BE2C (cell line): ENCODE measurements at regions not wholly inside any gene's neighbourhood (a gene's known extent, or its start where the extent isn't known, plus 50 kb on each side); places are given as distances from the start of the nearest gene placed in this dataset.

Source experiments
- DNase-seq: peaks from one replicate; pipeline ENCODE4 v3.0.0-alpha.2; 2020
- H3K27me3 ChIP-seq: fragments of 250-450 bp; sonication (Bioruptor Pico); 2 replicates; pipeline ENCODE4 v1.5.1; 2020; ENCODE audit warnings: mild to moderate bottlenecking
- H3K36me3 ChIP-seq: fragments of 250-450 bp; sonication (Bioruptor Pico); 2 replicates; pipeline ENCODE4 v1.5.1; 2020; ENCODE audit warnings: mild to moderate bottlenecking
- H3K4me1 ChIP-seq: fragments of 250-450 bp; sonication (Bioruptor Pico); 2 replicates; pipeline ENCODE4 v1.5.1; 2020
- H3K4me3 ChIP-seq: 2 replicates; pipeline ENCODE4 v1.5.1; 2011; ENCODE audit warnings: low read depth, low read length
- H3K9me3 ChIP-seq: fragments of 250-450 bp; sonication (Bioruptor Pico); 2 replicates; pipeline ENCODE4 v1.5.1; 2020
- TF ChIP-seq, protein P1 (sequence below): IDR thresholded peaks from 2 replicates; pipeline ENCODE4 v1.5.1; 2012; ENCODE audit warnings: mild to moderate bottlenecking, low read depth, low read length

DNA sequence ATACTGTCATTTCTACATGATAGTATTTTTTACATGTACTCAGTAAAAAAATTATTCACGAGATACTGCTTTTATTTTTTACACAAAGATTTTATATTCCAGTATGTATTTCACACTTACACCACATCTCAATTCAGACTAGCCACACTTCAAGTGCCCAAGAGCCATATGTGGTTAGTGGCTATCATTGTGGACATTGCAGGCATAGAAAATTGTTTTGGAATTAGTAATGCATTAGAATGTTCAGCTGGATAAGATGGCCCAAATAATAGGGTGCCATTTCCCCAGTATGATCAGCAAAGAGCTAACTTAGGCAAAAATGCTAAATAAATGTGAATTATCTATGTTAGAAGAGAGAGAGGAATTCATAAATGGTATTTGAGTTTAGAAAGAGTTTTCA is 203.8 kb upstream of the MCTP2 start:
- TF ChIP-seq, protein P1, sequence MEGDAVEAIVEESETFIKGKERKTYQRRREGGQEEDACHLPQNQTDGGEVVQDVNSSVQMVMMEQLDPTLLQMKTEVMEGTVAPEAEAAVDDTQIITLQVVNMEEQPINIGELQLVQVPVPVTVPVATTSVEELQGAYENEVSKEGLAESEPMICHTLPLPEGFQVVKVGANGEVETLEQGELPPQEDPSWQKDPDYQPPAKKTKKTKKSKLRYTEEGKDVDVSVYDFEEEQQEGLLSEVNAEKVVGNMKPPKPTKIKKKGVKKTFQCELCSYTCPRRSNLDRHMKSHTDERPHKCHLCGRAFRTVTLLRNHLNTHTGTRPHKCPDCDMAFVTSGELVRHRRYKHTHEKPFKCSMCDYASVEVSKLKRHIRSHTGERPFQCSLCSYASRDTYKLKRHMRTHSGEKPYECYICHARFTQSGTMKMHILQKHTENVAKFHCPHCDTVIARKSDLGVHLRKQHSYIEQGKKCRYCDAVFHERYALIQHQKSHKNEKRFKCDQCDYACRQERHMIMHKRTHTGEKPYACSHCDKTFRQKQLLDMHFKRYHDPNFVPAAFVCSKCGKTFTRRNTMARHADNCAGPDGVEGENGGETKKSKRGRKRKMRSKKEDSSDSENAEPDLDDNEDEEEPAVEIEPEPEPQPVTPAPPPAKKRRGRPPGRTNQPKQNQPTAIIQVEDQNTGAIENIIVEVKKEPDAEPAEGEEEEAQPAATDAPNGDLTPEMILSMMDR = no peak
- H3K9me3 ChIP-seq = no peaks in the 10 kb centered on the region
- no peaks in the 10 kb centered on the region for H3K36me3 ChIP-seq
- H3K4me3 ChIP-seq = no peak overlapping the region
- DNase-seq = no peak
- no peaks in the 10 kb centered on the region for H3K4me1 ChIP-seq
- H3K27me3 ChIP-seq = no peaks in the 10 kb centered on the region

DNA sequence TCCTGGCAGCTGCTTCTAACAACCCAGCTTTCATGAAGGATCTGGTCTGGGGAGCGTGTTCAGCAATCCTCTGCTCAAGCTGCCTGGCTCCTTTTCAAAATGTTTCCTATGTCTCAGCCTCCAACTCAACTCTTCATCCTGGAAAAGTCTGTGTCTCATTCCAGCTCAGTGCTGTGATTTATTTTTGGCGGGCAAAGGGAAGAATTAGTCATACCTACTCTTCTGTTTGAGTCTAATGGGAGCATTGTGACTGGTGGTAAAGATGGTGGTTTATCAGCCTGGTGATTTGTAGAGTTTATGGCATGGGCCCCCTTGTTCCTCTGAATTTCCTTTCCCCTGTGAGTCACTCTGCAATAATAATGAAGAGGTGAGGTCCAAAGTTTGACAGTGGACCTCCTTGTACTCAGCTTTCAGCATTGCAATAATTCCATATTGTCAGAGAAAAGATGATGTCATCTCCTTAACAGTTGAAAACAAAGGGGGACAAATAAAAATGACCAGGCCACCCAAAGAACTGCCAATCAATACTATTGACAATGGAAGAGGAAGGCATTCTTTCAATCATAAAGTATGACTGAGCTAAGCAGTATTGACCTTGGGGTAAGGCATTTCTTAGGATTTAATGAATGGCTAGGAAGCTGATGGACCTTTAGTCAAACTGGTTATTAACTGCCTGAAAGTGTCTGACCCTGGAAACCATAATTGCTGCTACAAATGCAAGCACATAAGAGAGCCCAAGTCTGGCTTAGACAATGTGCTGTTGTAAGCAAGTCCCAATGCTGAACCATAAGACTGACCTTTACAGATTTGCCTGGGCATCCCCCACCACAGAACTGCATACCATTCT is 204.7 kb upstream of the MCTP2 start:
- Histone ChIP-seq H3K4me3 (no peak overlapping the region), H3K27me3 (no peaks in the 10 kb centered on the region), H3K4me1 (peaks cover 4% of the 10 kb centered on the region; the same call in 1 of the 2 replicates), H3K9me3 (no peaks in the 10 kb centered on the region), H3K36me3 (no peaks in the 10 kb centered on the region)
- no peak for DNase-seq
- TF ChIP-seq, protein P1 = no peak

DNA sequence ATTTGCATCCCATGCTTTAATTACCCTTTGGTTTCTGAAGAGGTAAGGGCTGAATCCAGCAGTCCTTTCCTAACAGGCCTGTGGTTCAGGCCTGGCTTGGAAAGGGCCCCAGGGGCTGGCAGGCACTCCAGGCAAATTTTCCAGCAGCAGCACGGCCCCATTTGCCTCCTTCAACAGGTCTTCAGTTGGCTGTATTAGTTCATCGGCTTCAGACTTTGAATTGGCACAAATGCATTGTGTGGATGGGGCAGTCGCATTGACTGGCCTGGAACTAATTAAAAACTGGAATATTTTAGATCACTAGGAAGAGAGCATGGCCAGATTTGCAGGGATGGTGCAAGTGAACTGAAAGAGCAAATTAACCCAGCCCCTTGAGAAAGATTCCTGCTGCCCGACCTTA is 207.8 kb upstream of the MCTP2 start:
- Histone ChIP-seq H3K9me3 (no peaks in the 10 kb centered on the region), H3K27me3 (no peaks in the 10 kb centered on the region), H3K4me1 (peaks cover 5% of the 10 kb centered on the region; the same call in 1 of the 2 replicates), H3K36me3 (no peaks in the 10 kb centered on the region), H3K4me3 (no peak overlapping the region)
- DNase-seq = no peak
- TF ChIP-seq, protein P1 = no peak

DNA sequence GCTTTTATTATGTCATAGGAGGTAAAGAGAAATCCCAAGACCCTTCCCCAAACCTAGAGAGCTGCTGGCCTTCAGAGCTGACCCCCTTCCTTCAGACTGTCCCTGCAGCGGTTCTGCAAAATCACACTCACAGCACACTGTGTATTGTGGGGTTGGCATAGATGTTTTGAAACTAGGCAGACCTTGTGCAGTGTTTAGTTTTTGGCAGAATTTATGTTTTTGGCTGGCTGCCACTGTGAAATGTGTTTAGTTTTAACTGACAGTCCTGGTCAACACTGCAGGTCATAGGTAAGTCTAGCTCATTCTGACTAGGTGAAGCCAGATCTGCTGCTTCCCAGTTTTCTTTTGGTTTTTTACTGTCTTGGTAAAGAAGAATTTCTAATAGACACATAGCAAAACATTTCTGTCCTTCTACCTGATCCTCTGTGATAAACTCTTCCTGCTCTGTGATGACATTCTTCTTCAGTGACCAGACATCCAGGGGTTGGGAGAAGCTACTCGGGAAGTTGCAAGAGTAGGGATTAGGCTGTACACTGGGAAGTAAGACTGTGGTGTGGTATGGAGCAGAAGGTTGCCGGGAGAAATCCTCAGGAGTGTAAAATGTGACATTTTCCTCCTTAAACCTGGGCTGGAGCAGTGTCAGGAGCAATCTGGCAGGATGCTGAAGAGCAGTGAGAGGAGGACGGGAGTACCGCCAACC is 209.6 kb upstream of the MCTP2 start:
- DNase-seq = no peak
- peaks cover 5% of the 10 kb centered on the region; the same call in 1 of the 2 replicates for H3K4me1 ChIP-seq
- H3K27me3 ChIP-seq = no peaks in the 10 kb centered on the region
- TF ChIP-seq, protein P1 = no peak
- H3K9me3 ChIP-seq = no peaks in the 10 kb centered on the region
- no peak overlapping the region for H3K4me3 ChIP-seq
- H3K36me3 ChIP-seq = no peaks in the 10 kb centered on the region

- H3K4me3 ChIP-seq = no peak overlapping the region
- H3K36me3 ChIP-seq = no peaks in the 10 kb centered on the region
- DNase-seq = no peak
- H3K9me3 ChIP-seq = no peaks in the 10 kb centered on the region; the same call in 1 of the 2 replicates
- H3K27me3 ChIP-seq = no peaks in the 10 kb centered on the region
- TF ChIP-seq, protein P1 = no peak
- H3K4me1 ChIP-seq = peaks cover 5% of the 10 kb centered on the region; the same call in 1 of the 2 replicates
These were observed 212.3 kb upstream of the MCTP2 start for GRCh38 chr15:94019062-94019461.

- no peaks in the 10 kb centered on the region for H3K4me1 ChIP-seq
- H3K36me3 ChIP-seq = no peaks in the 10 kb centered on the region
- no peaks in the 10 kb centered on the region; the same call in 1 of the 2 replicates for H3K9me3 ChIP-seq
- TF ChIP-seq, protein P1 = no peak
- H3K27me3 ChIP-seq = no peaks in the 10 kb centered on the region
- DNase-seq = no peak
- H3K4me3 ChIP-seq = no peak overlapping the region
These were observed 216.0 kb upstream of the MCTP2 start for GRCh38 chr15:94015324-94015723.
